ENCODE measurements at regions not wholly inside any gene's neighbourhood (a gene's known extent, or its start where the extent isn't known, plus 50 kb on each side); places are given as distances from the start of the nearest gene placed in this dataset.

GRCh38 chr2:5926871-5927512 lies 234.8 kb downstream of the SOX11 start:
- TF ChIP-seq EZH2 (IDR thresholded peaks at IDR 0.05; ENCODE audit: borderline replicate concordance) (no peak), CTCF (IDR thresholded peaks at IDR 0.05; ENCODE audit: poor library complexity) (no peak), EZH2phosphoT487 (IDR thresholded peaks at IDR 0.05; ENCODE audit: low read depth, severe bottlenecking, unreplicated experiment) (no peak)

All from hepatocyte (in vitro differentiated cells).